Neural cell (in vitro differentiated cells): ENCODE measurements at regions not wholly inside any gene's neighbourhood (a gene's known extent, or its start where the extent isn't known, plus 50 kb on each side); places are given as distances from the start of the nearest gene placed in this dataset.

ENCODE experiments used
- H2AFZ ChIP-seq: fragments of 200-600, 300-800 bp; sonication (generic), shearing (Covaris generic); 2 replicates; pipeline ENCODE4 v1.6.0; 2014; ENCODE audit warnings: low read depth, mild to moderate bottlenecking, antibody characterized with exemption, low read length, moderate library complexity
- H3F3A ChIP-seq: fragments of 200-600 bp; shearing (Covaris generic); 2 replicates; pipeline ENCODE4 v1.6.1; 2016; ENCODE audit warnings: mild to moderate bottlenecking, moderate library complexity, mixed read lengths, antibody characterized with exemption, low read length; ENCODE audit not compliant: insufficient read depth, poor library complexity, severe bottlenecking
- H3K27ac ChIP-seq: fragments of 200-600, 300-800 bp; sonication (generic), shearing (Covaris generic); 2 replicates; pipeline ENCODE4 v1.5.1; 2014; ENCODE audit warnings: mild to moderate bottlenecking, low read length, moderate library complexity
- H3K27me3 ChIP-seq: fragments of 300-800, 200-600 bp; sonication (generic), shearing (Covaris generic); 2 replicates; pipeline ENCODE4 v1.6.0; 2014; ENCODE audit warnings: mild to moderate bottlenecking, low read depth, low read length, moderate library complexity; ENCODE audit not compliant: insufficient read depth
- H3K36me3 ChIP-seq: fragments of 300-800, 200-600 bp; sonication (generic), shearing (Covaris generic); 2 replicates; pipeline ENCODE4 v1.5.1; 2014; ENCODE audit warnings: mild to moderate bottlenecking, antibody characterized with exemption, low read length, moderate library complexity; ENCODE audit not compliant: insufficient read depth
- H3K4me2 ChIP-seq: fragments of 300-800, 200-600 bp; sonication (generic), shearing (Covaris generic); 2 replicates; pipeline ENCODE4 v1.6.0; 2014; ENCODE audit warnings: mild to moderate bottlenecking, low read length
- H3K4me3 ChIP-seq: fragments of 300-800, 200-600 bp; sonication (generic), shearing (Covaris generic); 2 replicates; pipeline ENCODE4 v1.5.1; 2014; ENCODE audit warnings: mild to moderate bottlenecking, low read length, moderate library complexity
- H3K79me2 ChIP-seq: fragments of 200-600 bp; shearing (Covaris generic); replicated peaks from 2 replicates; pipeline ENCODE4 v1.6.0; 2014; ENCODE audit warnings: mild to moderate bottlenecking, low read length, moderate library complexity; ENCODE audit not compliant: insufficient read depth
- H3K9ac ChIP-seq: fragments of 300-800, 200-600 bp; sonication (generic), shearing (Covaris generic); 2 replicates; pipeline ENCODE4 v1.6.1; 2016; ENCODE audit warnings: mild to moderate bottlenecking, low read length, mixed read lengths
- H3K9me2 ChIP-seq: fragments of 200-600 bp; shearing (Covaris generic); 2 replicates; pipeline ENCODE4 v1.6.1; 2016; ENCODE audit warnings: mild to moderate bottlenecking, low read length, mixed read lengths; ENCODE audit not compliant: insufficient read depth
- H3K9me3 ChIP-seq: fragments of 200-600, 300-800 bp; sonication (generic), shearing (Covaris generic); 2 replicates; pipeline ENCODE4 v1.6.1; 2016; ENCODE audit warnings: mild to moderate bottlenecking, mixed run types, low read length, moderate library complexity, mixed read lengths
- H4K20me1 ChIP-seq: fragments of 200-600 bp; shearing (Covaris generic); 2 replicates; pipeline ENCODE4 v1.6.1; 2016; ENCODE audit warnings: mild to moderate bottlenecking, mixed run types; ENCODE audit not compliant: insufficient read depth
- EP300 ChIP-seq: fragments of 450-650 bp; conservative IDR thresholded peaks from 2 replicates; pipeline ENCODE4 v1.6.1; 2014; ENCODE audit warnings: antibody characterized with exemption, mild to moderate bottlenecking, moderate library complexity; ENCODE audit not compliant: poor library complexity, severe bottlenecking
- EZH2 ChIP-seq: fragments of 200-600, 300-800 bp; shearing (Covaris generic), sonication (generic); IDR thresholded peaks from 2 replicates; pipeline ENCODE4 v1.6.1; 2014; ENCODE audit warnings: antibody characterized with exemption, low read length, borderline replicate concordance, mild to moderate bottlenecking; ENCODE audit not compliant: insufficient read depth, poor library complexity, severe bottlenecking
- MXI1 ChIP-seq: fragments of 450-650 bp; conservative IDR thresholded peaks from 2 replicates; pipeline ENCODE4 v1.6.1; 2014; ENCODE audit warnings: antibody characterized with exemption, mild to moderate bottlenecking; ENCODE audit not compliant: poor library complexity, severe bottlenecking
- POLR2AphosphoS5 ChIP-seq: IDR thresholded peaks from 2 replicates; pipeline ENCODE4 v1.6.1; 2012
- RAD21 ChIP-seq: fragments of 450-650 bp; conservative IDR thresholded peaks from 2 replicates; pipeline ENCODE4 v1.6.1; 2014; ENCODE audit warnings: antibody characterized with exemption, mild to moderate bottlenecking, moderate library complexity
- SMC3 ChIP-seq: fragments of 450-650 bp; conservative IDR thresholded peaks from 2 replicates; pipeline ENCODE4 v1.6.1; 2014; ENCODE audit warnings: antibody characterized with exemption, mild to moderate bottlenecking, moderate library complexity; ENCODE audit not compliant: poor library complexity
- TAF1 ChIP-seq: IDR thresholded peaks from 2 replicates; pipeline ENCODE4 v1.6.1; 2012; ENCODE audit warnings: low read depth
- TF ChIP-seq, protein P1 (sequence below): fragments of 450-650 bp; IDR thresholded peaks from 2 replicates; pipeline ENCODE4 v1.5.1; 2014; ENCODE audit warnings: antibody characterized with exemption, mild to moderate bottlenecking, moderate library complexity; ENCODE audit not compliant: poor library complexity, severe bottlenecking
- TF ChIP-seq, protein P2 (sequence below): IDR thresholded peaks from 2 replicates; pipeline ENCODE4 v1.6.1; 2012; ENCODE audit warnings: borderline replicate concordance

DNA sequence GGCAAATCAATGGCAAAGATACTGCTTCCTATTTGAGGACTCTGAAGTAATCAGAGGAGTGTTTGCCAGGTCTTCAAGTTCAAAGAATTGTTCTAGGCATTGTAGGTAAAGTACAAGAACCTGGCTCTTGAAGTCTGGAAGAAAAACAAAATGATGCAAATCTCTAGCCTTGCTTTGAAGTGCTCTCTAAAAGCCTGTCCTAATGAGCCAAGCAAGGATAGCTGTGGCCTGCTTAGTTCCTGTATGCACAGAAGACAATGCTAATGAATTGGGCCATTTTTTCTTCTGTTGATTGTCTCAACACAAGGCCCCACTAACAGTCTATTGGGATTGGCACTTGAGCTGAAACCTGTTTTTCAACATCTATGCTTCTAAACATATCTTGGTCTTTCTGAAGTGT, 165.0 kb upstream of the POU3F2 start:
- Histone ChIP-seq H3K9ac (no peak overlapping the region), H3K27ac (no peak overlapping the region), H3K4me3 (no peak overlapping the region), H3K4me2 (no peak overlapping the region), H3F3A (no peaks in the 10 kb centered on the region), H3K79me2 (no peaks in the 10 kb centered on the region), H3K9me2 (no peaks in the 10 kb centered on the region), H3K27me3 (no peaks in the 10 kb centered on the region), H3K36me3 (no peaks in the 10 kb centered on the region), H4K20me1 (no peaks in the 10 kb centered on the region), H3K9me3 (no peaks in the 10 kb centered on the region), H2AFZ (no peak overlapping the region)
- TF ChIP-seq, protein P1, sequence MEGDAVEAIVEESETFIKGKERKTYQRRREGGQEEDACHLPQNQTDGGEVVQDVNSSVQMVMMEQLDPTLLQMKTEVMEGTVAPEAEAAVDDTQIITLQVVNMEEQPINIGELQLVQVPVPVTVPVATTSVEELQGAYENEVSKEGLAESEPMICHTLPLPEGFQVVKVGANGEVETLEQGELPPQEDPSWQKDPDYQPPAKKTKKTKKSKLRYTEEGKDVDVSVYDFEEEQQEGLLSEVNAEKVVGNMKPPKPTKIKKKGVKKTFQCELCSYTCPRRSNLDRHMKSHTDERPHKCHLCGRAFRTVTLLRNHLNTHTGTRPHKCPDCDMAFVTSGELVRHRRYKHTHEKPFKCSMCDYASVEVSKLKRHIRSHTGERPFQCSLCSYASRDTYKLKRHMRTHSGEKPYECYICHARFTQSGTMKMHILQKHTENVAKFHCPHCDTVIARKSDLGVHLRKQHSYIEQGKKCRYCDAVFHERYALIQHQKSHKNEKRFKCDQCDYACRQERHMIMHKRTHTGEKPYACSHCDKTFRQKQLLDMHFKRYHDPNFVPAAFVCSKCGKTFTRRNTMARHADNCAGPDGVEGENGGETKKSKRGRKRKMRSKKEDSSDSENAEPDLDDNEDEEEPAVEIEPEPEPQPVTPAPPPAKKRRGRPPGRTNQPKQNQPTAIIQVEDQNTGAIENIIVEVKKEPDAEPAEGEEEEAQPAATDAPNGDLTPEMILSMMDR = no peak
- TF ChIP-seq MXI1 = no peak
- no peak for TF ChIP-seq RAD21
- TF ChIP-seq EP300 = no peak

DNA sequence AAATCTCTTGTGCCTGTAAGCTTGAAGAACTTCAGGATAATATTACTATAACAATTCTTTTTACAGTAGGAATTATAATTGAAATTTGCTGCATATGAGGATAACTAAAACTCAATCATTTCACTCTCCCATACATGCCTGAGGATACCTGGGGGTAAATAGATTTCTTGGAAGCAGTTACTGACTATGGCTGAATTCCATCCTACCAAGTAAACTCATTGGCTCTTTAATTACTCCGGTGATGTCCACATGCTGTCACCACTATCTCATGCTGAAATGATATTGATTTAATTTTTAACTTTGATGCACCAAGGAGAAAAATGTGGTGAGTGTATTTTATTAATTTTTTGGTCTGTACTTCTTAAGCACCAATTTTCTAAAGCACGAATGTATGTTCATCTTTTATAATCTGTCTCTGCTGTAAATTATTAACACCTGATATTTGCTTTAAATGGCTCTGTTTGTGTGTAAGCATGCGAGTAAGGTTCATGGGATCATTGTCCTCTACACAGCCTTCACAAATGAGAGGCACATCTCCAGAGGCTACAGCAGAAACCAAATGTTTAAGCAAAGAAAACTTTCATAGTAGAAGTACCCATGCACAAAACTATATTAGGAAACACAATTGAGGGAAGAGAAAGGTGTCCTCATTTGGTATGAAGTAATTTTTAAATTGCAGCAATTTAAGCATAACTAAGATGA, 164.2 kb upstream of the POU3F2 start:
- Histone ChIP-seq H3K79me2 (no peaks in the 10 kb centered on the region), H3K27me3 (no peaks in the 10 kb centered on the region), H3K4me3 (no peak overlapping the region), H3K9me2 (no peaks in the 10 kb centered on the region), H3K9me3 (no peaks in the 10 kb centered on the region), H3K27ac (no peak overlapping the region), H3K4me2 (no peak overlapping the region), H3F3A (no peaks in the 10 kb centered on the region), H3K36me3 (no peaks in the 10 kb centered on the region), H2AFZ (no peak overlapping the region), H4K20me1 (no peaks in the 10 kb centered on the region), H3K9ac (no peak overlapping the region)
- TF ChIP-seq SMC3 (no peak), EZH2 (no peak), RAD21 (no peak), POLR2AphosphoS5 (no peak), TAF1 (no peak), MXI1 (no peak)
- TF ChIP-seq, protein P1 = no peak
- TF ChIP-seq, protein P2, sequence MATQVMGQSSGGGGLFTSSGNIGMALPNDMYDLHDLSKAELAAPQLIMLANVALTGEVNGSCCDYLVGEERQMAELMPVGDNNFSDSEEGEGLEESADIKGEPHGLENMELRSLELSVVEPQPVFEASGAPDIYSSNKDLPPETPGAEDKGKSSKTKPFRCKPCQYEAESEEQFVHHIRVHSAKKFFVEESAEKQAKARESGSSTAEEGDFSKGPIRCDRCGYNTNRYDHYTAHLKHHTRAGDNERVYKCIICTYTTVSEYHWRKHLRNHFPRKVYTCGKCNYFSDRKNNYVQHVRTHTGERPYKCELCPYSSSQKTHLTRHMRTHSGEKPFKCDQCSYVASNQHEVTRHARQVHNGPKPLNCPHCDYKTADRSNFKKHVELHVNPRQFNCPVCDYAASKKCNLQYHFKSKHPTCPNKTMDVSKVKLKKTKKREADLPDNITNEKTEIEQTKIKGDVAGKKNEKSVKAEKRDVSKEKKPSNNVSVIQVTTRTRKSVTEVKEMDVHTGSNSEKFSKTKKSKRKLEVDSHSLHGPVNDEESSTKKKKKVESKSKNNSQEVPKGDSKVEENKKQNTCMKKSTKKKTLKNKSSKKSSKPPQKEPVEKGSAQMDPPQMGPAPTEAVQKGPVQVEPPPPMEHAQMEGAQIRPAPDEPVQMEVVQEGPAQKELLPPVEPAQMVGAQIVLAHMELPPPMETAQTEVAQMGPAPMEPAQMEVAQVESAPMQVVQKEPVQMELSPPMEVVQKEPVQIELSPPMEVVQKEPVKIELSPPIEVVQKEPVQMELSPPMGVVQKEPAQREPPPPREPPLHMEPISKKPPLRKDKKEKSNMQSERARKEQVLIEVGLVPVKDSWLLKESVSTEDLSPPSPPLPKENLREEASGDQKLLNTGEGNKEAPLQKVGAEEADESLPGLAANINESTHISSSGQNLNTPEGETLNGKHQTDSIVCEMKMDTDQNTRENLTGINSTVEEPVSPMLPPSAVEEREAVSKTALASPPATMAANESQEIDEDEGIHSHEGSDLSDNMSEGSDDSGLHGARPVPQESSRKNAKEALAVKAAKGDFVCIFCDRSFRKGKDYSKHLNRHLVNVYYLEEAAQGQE = no peak
